NCI-H510A (cell line): ENCODE measurements at regions not wholly inside any gene's neighbourhood (a gene's known extent, or its start where the extent isn't known, plus 50 kb on each side); places are given as distances from the start of the nearest gene placed in this dataset.
"Not testable (repeated sequence)": the region's sequence is repeated elsewhere in the genome, so short reads cannot be mapped to it uniquely, and the experiment has no call there.

ENCODE experiments used
- DNase-seq: peaks from one replicate; lab custom pipeline; 2025; lab: John Stamatoyannopoulos, UW

GRCh38 chr2:238521002-238521401 is 94.3 kb downstream of the ASB1 start:
- no peak for DNase-seq

DNA sequence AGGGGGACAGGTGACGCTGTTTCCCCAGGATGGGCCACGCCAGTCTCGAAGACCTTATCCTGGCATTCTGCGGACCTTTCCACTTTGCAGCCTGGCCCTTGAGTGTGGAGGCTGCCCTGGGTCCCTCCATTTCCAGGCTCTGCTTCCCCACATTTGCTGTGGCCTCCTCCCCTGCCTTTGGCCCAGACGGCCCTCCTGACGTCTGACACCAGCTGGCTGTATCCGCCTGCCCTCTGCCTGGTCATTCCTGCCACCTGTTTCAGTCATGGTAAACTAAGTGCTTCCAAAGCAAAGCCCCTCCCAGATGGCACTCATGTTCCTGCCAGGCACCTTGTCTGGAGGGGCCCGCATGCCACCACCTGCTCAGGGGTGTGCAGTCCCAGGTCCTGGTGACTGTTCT is 95.1 kb downstream of the ASB1 start:
- DNase-seq = no peak

GRCh38 chr2:238523158-238524110 is 96.7 kb downstream of the ASB1 start:
- DNase-seq = no peak

DNA sequence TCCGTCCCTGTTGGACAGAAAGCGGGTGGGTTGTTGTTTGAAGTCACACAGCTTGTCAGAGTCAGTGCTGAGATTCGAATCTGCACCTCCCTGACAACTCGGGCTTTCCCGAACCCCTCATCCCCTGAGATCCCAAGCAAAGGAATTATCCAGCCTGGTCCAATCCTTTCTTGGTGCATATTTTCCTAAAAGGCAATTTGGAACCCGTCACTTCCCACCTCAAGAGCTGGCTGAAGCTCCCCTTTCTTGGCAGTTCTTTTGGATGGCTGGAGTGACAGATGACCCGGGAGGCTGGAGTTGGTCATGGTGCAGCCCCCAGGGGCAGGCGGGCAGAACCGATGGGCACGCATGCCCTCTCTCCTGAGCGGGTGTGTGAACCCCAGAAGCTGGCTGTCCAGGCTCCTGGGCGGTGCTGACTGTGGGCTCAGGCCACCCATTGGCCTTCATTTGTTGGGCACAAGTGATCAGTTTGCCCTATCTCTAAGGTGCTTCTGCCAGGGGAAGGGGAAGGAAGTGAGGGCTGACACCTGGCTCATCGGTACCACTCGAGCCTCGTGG is 97.8 kb downstream of the ASB1 start:
- DNase-seq = no peak

DNA sequence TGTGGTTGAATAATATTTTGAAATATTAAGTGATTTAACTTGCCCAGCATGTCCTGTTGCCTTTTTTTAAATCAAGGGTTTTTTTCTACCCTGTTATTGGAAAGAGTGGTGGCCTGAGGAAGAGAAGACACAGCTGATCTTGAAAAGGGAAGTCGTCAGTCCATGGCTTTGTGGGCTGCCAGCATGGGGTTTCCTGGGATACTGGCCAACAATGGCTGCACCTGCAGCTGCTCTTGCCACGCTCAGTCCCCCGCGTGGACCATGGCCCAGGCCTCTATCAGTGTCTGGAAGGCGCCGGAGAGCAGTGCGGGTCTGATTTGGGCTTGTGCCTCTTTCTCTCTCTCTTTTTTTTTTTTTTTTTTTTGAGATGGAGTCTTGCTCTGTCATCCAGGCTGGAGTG is 99.3 kb downstream of the ASB1 start:
- no peak for DNase-seq

GRCh38 chr2:238527565-238527964 is 100.8 kb downstream of the ASB1 start:
- no peak for DNase-seq

DNA sequence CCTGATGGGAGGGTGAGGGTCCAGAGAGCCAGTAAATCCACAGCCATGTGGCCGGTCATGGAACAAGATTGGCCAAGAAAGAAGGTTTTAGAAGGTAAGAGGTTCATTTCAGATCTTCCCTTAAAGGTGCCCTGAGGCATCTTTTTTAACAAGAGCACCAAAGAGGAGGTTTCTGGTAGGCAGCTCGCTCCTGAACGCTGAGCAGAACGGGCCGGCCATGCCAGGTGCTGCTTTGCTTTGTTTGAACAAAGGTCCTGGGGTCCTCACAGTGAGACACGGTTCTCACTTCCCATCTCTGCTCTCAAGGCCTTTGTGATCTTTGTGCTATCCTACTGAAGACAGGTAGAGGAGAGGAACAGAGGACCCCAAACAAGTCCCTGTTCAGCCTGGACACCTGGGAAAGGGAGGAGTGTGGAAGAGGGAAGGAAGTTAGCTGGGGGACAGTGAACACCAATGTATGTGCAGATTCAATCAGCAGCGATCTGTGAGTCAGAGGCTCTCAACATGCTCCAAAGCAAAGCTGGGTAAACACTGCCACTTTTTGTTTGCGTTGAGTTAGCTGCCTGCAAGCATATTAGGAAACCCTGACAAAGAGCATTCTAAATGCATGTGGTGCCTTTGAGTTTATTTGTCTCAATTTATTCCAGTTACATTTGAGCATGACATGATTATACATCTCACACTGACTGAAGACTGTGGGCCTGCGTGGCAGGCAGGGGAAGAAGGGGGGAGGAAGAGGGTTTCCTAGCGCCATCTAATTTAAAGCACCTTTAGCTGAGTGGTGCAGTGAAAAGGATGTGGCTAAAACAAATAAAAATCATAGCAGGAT is 102.4 kb downstream of the ASB1 start:
- peak; percentile 43 for DNase-seq

- DNase-seq = not testable (repeated sequence)
Measured at GRCh38 chr2:238531017-238531645, 104.4 kb downstream of the ASB1 start.

GRCh38 chr2:238543732-238544131 is 117.0 kb downstream of the ASB1 start:
- not testable (repeated sequence) for DNase-seq

DNA sequence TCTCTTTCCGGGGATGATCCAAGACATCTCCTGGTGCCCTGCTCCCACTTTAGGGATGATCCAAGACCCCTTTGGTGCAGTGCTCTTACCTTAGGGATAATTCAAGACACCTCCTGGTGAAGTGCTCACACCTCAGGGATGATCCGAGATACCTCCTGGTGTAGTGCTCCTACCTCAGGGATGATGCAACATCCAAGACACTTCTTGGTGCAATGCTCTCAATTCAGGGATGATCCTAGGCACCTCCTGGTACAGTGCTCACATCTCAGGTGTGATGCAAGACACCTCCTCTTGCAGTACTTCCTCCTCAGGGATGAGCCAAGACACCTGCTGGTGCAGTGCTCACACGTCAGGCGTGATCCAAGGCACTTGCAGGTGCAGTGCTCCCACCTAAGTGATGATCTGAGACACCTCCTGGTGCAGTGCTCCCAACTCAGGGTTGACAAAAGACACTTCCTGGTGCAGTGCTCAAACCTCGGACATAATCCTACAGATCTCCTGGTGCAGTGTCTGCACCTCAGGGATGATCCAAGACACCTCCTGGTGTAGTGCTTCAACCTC is 122.3 kb downstream of the ASB1 start:
- DNase-seq = no peak

GRCh38 chr2:238549866-238550265 is 123.1 kb downstream of the ASB1 start:
- no peak for DNase-seq

DNA sequence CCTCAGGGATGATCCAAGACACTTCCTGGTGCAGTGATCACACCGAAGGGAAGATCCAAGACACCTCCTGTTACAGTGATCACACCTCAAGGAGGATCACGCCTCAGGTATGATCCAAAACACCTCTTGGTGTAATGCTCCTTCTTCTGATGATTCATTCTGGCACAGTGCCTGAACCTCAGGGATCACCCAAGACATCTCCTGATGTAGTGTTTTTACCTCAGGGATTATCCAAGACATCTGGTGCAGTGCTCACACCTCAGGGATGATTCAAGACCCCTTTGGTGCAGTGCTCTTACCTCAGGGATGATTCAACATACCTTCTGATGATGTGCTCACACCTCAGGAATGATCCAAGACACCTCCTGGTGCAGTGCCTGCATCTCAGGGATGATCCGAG is 124.4 kb downstream of the ASB1 start:
- no peak for DNase-seq

DNA sequence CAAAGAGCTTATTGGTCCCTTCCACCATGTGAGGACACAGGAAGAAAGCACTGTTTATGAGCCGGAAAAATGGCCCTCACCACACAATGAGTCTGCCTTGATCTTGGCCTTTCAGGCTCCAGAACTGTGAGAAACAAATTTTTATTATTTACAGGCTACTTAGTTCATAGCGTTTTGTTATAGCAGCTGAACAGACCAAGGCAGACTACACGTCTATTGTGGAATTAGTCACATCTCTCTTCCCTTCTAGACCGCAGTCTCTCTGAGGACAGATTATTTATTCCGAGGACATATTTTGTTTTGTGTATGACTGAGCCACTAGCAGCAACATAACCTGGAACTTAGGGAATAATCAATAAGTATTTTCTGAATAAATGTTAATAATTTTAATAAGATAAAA is 125.5 kb downstream of the ASB1 start:
- no peak for DNase-seq

GRCh38 chr2:238553159-238553558 is 126.4 kb downstream of the ASB1 start:
- no peak for DNase-seq

GRCh38 chr2:238554468-238555315 is 128.0 kb downstream of the ASB1 start:
- DNase-seq = no peak

DNA sequence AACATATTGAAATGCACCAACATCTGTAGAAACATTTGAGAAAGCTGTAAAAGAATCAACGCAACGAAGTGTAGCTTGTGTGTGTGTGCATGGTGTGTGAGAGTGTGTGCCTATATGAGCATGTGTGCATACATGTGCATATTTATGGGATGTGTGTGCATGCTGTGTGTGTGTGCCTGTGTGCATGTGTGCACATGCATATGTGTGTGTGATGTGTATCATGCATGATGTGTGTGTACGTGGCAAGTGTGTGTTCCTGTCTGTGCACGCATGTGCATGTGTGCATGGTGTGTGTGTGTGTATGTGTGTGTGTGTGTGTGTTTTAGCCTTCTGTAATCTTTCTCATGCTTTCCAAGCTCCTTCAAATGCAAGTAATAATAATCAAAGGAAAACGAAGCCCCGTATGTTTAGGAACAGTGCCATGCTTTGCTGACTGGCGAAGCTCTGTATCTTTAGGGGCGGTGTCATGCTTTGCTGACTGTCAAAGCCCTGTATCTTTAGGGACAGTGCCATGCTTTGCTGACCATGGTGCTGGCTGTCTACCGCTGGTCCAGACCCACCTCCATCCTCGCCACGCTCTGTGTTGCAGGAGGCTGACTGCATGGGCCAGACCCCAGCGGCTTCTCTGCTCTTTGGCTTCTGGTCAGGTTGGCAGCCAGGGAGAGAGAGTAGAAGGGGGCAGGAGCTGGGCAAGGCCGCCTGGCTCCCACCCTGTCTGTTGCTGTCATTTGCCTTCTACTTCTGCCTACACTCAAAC is 129.2 kb downstream of the ASB1 start:
- no peak for DNase-seq

DNA sequence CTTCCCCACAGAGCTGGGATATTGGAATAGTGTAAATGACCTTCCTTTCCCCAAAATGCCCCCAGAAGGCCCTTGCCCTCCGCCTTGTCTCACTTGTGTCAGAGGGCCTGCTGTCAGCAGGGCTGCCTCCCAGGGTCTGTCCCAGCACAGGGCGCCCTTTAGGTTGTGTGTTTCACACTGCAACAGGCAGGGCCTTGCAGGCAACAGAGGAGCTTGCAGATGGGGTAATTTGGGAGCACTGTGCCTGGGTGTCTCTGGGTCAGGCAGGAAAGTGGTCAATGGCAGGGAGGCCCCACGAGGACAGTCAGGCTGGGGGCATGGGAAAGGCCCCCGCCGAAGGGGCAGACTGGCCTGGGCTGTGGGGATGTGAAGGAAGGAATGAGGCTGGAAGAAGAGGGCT is 130.7 kb downstream of the ASB1 start:
- no peak for DNase-seq

GRCh38 chr2:238557936-238558335 is 131.2 kb downstream of the ASB1 start:
- DNase-seq = no peak

GRCh38 chr2:238558456-238559099 is 131.9 kb downstream of the ASB1 start:
- DNase-seq = no peak

GRCh38 chr2:238560234-238560633 is 133.5 kb downstream of the ASB1 start:
- DNase-seq = no peak
